ENCODE measurements at regions not wholly inside any gene's neighbourhood (a gene's known extent, or its start where the extent isn't known, plus 50 kb on each side); places are given as distances from the start of the nearest gene placed in this dataset.

- Histone ChIP-seq H2AFZ (ENCODE audit: insufficient read depth, low read length, poor library complexity) (no peak overlapping the region), H3K4me2 (ENCODE audit: low read length) (no peak overlapping the region), H3K4me1 (ENCODE audit: control insufficient read depth in 1 of 2, insufficient read depth in 2 of 2, low read length in 2 of 2) (peaks cover 16 to 21% of the 10 kb centered on the region in 2 experiments), H3K79me2 (ENCODE audit: control insufficient read depth, insufficient read depth, low read length, poor library complexity) (peaks cover 7% of the 10 kb centered on the region), H3K9me3 (ENCODE audit: insufficient read depth, low read depth, low read length) (no peaks in the 10 kb centered on the region), H2BK12ac (ENCODE audit: low read length) (no peak overlapping the region), H3K9ac (ENCODE audit: low read length) (no peak overlapping the region), H3K14ac (ENCODE audit: low read length) (peak overlapping the region; percentile 74), H4K8ac (ENCODE audit: low read depth, low read length) (no peak overlapping the region), H4K91ac (ENCODE audit: low read depth, low read length) (peak overlapping the region; percentile 95), H2BK5ac (ENCODE audit: low read depth, low read length, poor library complexity) (peak overlapping the region; percentile 78), H3K18ac (ENCODE audit: low read length) (no peak overlapping the region), H3K27me3 (ENCODE audit: insufficient read depth, low read length) (no peaks in the 10 kb centered on the region), H3K23ac (ENCODE audit: low read length) (no peak overlapping the region), H3K4me3 (ENCODE audit: low read depth, low read length) (no peak overlapping the region), H2AK5ac (ENCODE audit: low read length) (no peak overlapping the region), H3K4ac (ENCODE audit: low read depth, low read length) (no peak overlapping the region), H3K27ac (ENCODE audit: low read depth, low read length) (peak overlapping the region; percentile 99), H3K36me3 (ENCODE audit: control insufficient read depth in 1 of 2, insufficient read depth in 2 of 2, low read length in 2 of 2) (no peaks in the 10 kb centered on the region), H2BK120ac (ENCODE audit: insufficient read depth, low read length, poor library complexity) (peak overlapping the region; percentile 97), H4K12ac (ENCODE audit: low read depth, low read length) (no peak overlapping the region), H3K79me1 (ENCODE audit: low read length) (peaks cover 22% of the 10 kb centered on the region)
- peak; percentile 16 to 70 for DNase-seq
Observed at GRCh38 chr17:68734931-68735330, 133.8 kb upstream of the FAM20A start.

- WGBS (ENCODE audit: extremely low coverage, insufficient coverage, insufficient read length), result no CpG with 5 or more reads among the region's 6 CpGs
- Histone ChIP-seq H3K4ac (ENCODE audit: low read depth, low read length) (peak overlapping the region; percentile 66), H4K91ac (ENCODE audit: low read depth, low read length) (peak overlapping the region; percentile 95), H3K4me1 (ENCODE audit: control insufficient read depth in 1 of 2, insufficient read depth in 2 of 2, low read length in 2 of 2) (peaks cover 16 to 21% of the 10 kb centered on the region in 2 experiments), H3K18ac (ENCODE audit: low read length) (peak overlapping the region; percentile 8), H3K4me2 (ENCODE audit: low read length) (no peak overlapping the region), H4K8ac (ENCODE audit: low read depth, low read length) (peak overlapping the region; percentile 20), H4K12ac (ENCODE audit: low read depth, low read length) (peak overlapping the region; percentile 16), H3K9ac (ENCODE audit: low read length) (no peak overlapping the region), H2BK5ac (ENCODE audit: low read depth, low read length, poor library complexity) (peak overlapping the region; percentile 78), H3K27me3 (ENCODE audit: insufficient read depth, low read length) (no peaks in the 10 kb centered on the region), H3K36me3 (ENCODE audit: control insufficient read depth in 1 of 2, insufficient read depth in 2 of 2, low read length in 2 of 2) (no peaks in the 10 kb centered on the region), H3K79me2 (ENCODE audit: control insufficient read depth, insufficient read depth, low read length, poor library complexity) (peaks cover 7% of the 10 kb centered on the region), H3K79me1 (ENCODE audit: low read length) (peaks cover 22% of the 10 kb centered on the region), H2BK120ac (ENCODE audit: insufficient read depth, low read length, poor library complexity) (peak overlapping the region; percentile 97), H3K4me3 (ENCODE audit: low read depth, low read length) (no peak overlapping the region), H2AK5ac (ENCODE audit: low read length) (peak overlapping the region; percentile 72), H3K27ac (ENCODE audit: low read depth, low read length) (peak overlapping the region; percentile 99), H2BK12ac (ENCODE audit: low read length) (peak overlapping the region; percentile 74), H2AFZ (ENCODE audit: insufficient read depth, low read length, poor library complexity) (no peak overlapping the region), H3K14ac (ENCODE audit: low read length) (peak overlapping the region; percentile 74), H3K23ac (ENCODE audit: low read length) (no peak overlapping the region), H3K9me3 (ENCODE audit: insufficient read depth, low read depth, low read length) (no peaks in the 10 kb centered on the region)
- DNase-seq, result no peak
Observed at GRCh38 chr17:68734187-68734900, 133.2 kb upstream of the FAM20A start.

GRCh38 chr17:68733241-68734176 is 132.3 kb upstream of the FAM20A start:
- H3K27ac ChIP-seq (ENCODE audit: low read depth, low read length), result peak overlapping the region; percentile 99
- no peak overlapping the region for H3K4ac ChIP-seq (ENCODE audit: low read depth, low read length)
- no peak overlapping the region for H2AFZ ChIP-seq (ENCODE audit: insufficient read depth, low read length, poor library complexity)
- peak overlapping the region; percentile 46 for H3K18ac ChIP-seq (ENCODE audit: low read length)
- H3K79me1 ChIP-seq (ENCODE audit: low read length), result peaks cover 22% of the 10 kb centered on the region
- no CpG with 5 or more reads among the region's 4 CpGs for WGBS (ENCODE audit: extremely low coverage, insufficient coverage, insufficient read length)
- peak overlapping the region; percentile 26 for H2AK5ac ChIP-seq (ENCODE audit: low read length)
- peaks cover 16 to 21% of the 10 kb centered on the region in 2 experiments for H3K4me1 ChIP-seq (ENCODE audit: control insufficient read depth in 1 of 2, insufficient read depth in 2 of 2, low read length in 2 of 2)
- no peak overlapping the region for H3K23ac ChIP-seq (ENCODE audit: low read length)
- H4K8ac ChIP-seq (ENCODE audit: low read depth, low read length), result peak overlapping the region; percentile 63
- peak overlapping the region; percentile 83 for H2BK12ac ChIP-seq (ENCODE audit: low read length)
- peak overlapping the region; percentile 25 for H3K4me2 ChIP-seq (ENCODE audit: low read length)
- H3K79me2 ChIP-seq (ENCODE audit: control insufficient read depth, insufficient read depth, low read length, poor library complexity), result peaks cover 7% of the 10 kb centered on the region
- no peaks in the 10 kb centered on the region for H3K27me3 ChIP-seq (ENCODE audit: insufficient read depth, low read length)
- H4K12ac ChIP-seq (ENCODE audit: low read depth, low read length), result peak overlapping the region; percentile 16
- no peak overlapping the region for H3K9ac ChIP-seq (ENCODE audit: low read length)
- peak overlapping the region; percentile 95 for H4K91ac ChIP-seq (ENCODE audit: low read depth, low read length)
- H3K14ac ChIP-seq (ENCODE audit: low read length), result peak overlapping the region; percentile 70
- H3K4me3 ChIP-seq (ENCODE audit: low read depth, low read length), result no peak overlapping the region
- no peaks in the 10 kb centered on the region for H3K36me3 ChIP-seq (ENCODE audit: control insufficient read depth in 1 of 2, insufficient read depth in 2 of 2, low read length in 2 of 2)
- H2BK5ac ChIP-seq (ENCODE audit: low read depth, low read length, poor library complexity), result peak overlapping the region; percentile 67
- peak overlapping the region; percentile 74 for H2BK120ac ChIP-seq (ENCODE audit: insufficient read depth, low read length, poor library complexity)
- peak; percentile 69 to 84 for DNase-seq
- no peaks in the 10 kb centered on the region for H3K9me3 ChIP-seq (ENCODE audit: insufficient read depth, low read depth, low read length)

- Histone ChIP-seq H3K18ac (ENCODE audit: low read length) (no peak overlapping the region), H3K9ac (ENCODE audit: low read length) (no peak overlapping the region), H3K4ac (ENCODE audit: low read depth, low read length) (no peak overlapping the region), H3K9me3 (ENCODE audit: insufficient read depth, low read depth, low read length) (no peaks in the 10 kb centered on the region), H3K23ac (ENCODE audit: low read length) (no peak overlapping the region), H2AK5ac (ENCODE audit: low read length) (no peak overlapping the region), H2BK12ac (ENCODE audit: low read length) (no peak overlapping the region), H3K79me1 (ENCODE audit: low read length) (peaks cover 22% of the 10 kb centered on the region), H3K4me2 (ENCODE audit: low read length) (no peak overlapping the region), H4K8ac (ENCODE audit: low read depth, low read length) (no peak overlapping the region), H3K14ac (ENCODE audit: low read length) (no peak overlapping the region), H4K12ac (ENCODE audit: low read depth, low read length) (no peak overlapping the region), H3K27me3 (ENCODE audit: insufficient read depth, low read length) (no peaks in the 10 kb centered on the region), H3K79me2 (ENCODE audit: control insufficient read depth, insufficient read depth, low read length, poor library complexity) (peaks cover 7% of the 10 kb centered on the region), H3K4me1 (ENCODE audit: control insufficient read depth in 1 of 2, insufficient read depth in 2 of 2, low read length in 2 of 2) (peaks cover 16 to 19% of the 10 kb centered on the region in 2 experiments), H4K91ac (ENCODE audit: low read depth, low read length) (no peak overlapping the region), H3K36me3 (ENCODE audit: control insufficient read depth in 1 of 2, insufficient read depth in 2 of 2, low read length in 2 of 2) (no peaks in the 10 kb centered on the region), H3K4me3 (ENCODE audit: low read depth, low read length) (no peak overlapping the region), H2BK120ac (ENCODE audit: insufficient read depth, low read length, poor library complexity) (peak overlapping the region; percentile 74), H2BK5ac (ENCODE audit: low read depth, low read length, poor library complexity) (peak overlapping the region; percentile 67), H3K27ac (ENCODE audit: low read depth, low read length) (peak overlapping the region; percentile 99), H2AFZ (ENCODE audit: insufficient read depth, low read length, poor library complexity) (no peak overlapping the region)
- peak; percentile 83 to 90 for DNase-seq
Observed at GRCh38 chr17:68732301-68732749, 131.2 kb upstream of the FAM20A start.
